GM06990 (cell line): ENCODE measurements at regions not wholly inside any gene's neighbourhood (a gene's known extent, or its start where the extent isn't known, plus 50 kb on each side); places are given as distances from the start of the nearest gene placed in this dataset.

ENCODE experiments used
- DNase-seq: peaks from one replicate; pipeline ENCODE4 v3.0.0-alpha.2; 2011; ENCODE audit not compliant: insufficient read length; ENCODE audit errors: extremely low read depth
- H3K27me3 ChIP-seq: replicated peaks from 2 replicates; pipeline ENCODE4 v1.6.0; 2011; ENCODE audit warnings: low read length; ENCODE audit not compliant: control insufficient read depth, insufficient read depth
- H3K36me3 ChIP-seq: 2 replicates; pipeline ENCODE4 v1.5.1; 2011; ENCODE audit warnings: low read length; ENCODE audit not compliant: control insufficient read depth, insufficient read depth
- H3K4me3 ChIP-seq: replicated peaks from 2 replicates; pipeline ENCODE4 v1.5.1; 2011; ENCODE audit warnings: low read depth, mild to moderate bottlenecking, control low read depth, low read length
- TF ChIP-seq, protein P1 (sequence below): IDR thresholded peaks from 2 replicates; pipeline ENCODE4 v1.5.1; 2011; ENCODE audit warnings: low read length, control low read depth, mild to moderate bottlenecking, inconsistent platforms; ENCODE audit not compliant: insufficient read depth, poor library complexity, severe bottlenecking

GRCh38 chr19:30273184-30273583 is 99.0 kb upstream of the ZNF536 start:
- Histone ChIP-seq H3K27me3 (no peaks in the 10 kb centered on the region), H3K36me3 (no peaks in the 10 kb centered on the region)

GRCh38 chr19:30274987-30275386 is 97.2 kb upstream of the ZNF536 start:
- no peak for DNase-seq
- H3K27me3 ChIP-seq, result no peaks in the 10 kb centered on the region
- no peaks in the 10 kb centered on the region for H3K36me3 ChIP-seq
- TF ChIP-seq, protein P1, sequence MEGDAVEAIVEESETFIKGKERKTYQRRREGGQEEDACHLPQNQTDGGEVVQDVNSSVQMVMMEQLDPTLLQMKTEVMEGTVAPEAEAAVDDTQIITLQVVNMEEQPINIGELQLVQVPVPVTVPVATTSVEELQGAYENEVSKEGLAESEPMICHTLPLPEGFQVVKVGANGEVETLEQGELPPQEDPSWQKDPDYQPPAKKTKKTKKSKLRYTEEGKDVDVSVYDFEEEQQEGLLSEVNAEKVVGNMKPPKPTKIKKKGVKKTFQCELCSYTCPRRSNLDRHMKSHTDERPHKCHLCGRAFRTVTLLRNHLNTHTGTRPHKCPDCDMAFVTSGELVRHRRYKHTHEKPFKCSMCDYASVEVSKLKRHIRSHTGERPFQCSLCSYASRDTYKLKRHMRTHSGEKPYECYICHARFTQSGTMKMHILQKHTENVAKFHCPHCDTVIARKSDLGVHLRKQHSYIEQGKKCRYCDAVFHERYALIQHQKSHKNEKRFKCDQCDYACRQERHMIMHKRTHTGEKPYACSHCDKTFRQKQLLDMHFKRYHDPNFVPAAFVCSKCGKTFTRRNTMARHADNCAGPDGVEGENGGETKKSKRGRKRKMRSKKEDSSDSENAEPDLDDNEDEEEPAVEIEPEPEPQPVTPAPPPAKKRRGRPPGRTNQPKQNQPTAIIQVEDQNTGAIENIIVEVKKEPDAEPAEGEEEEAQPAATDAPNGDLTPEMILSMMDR, result no peak
- H3K4me3 ChIP-seq, result no peak overlapping the region

More at GRCh38 chr19:30273184-30273583, 99.0 kb upstream of the ZNF536 start:
- TF ChIP-seq, protein P1, result no peak
- no peak overlapping the region for H3K4me3 ChIP-seq
- DNase-seq, result no peak

- TF ChIP-seq, protein P1, result no peak
- DNase-seq, result no peak
- Histone ChIP-seq H3K27me3 (no peaks in the 10 kb centered on the region), H3K4me3 (no peak overlapping the region), H3K36me3 (no peaks in the 10 kb centered on the region)
Measured at GRCh38 chr19:30276011-30276882, 95.9 kb upstream of the ZNF536 start.

GRCh38 chr19:30276883-30277280 is 95.3 kb upstream of the ZNF536 start:
- TF ChIP-seq, protein P1, result no peak
- no peaks in the 10 kb centered on the region for H3K36me3 ChIP-seq
- H3K27me3 ChIP-seq, result no peaks in the 10 kb centered on the region
- no peak for DNase-seq
- no peak overlapping the region for H3K4me3 ChIP-seq

DNA sequence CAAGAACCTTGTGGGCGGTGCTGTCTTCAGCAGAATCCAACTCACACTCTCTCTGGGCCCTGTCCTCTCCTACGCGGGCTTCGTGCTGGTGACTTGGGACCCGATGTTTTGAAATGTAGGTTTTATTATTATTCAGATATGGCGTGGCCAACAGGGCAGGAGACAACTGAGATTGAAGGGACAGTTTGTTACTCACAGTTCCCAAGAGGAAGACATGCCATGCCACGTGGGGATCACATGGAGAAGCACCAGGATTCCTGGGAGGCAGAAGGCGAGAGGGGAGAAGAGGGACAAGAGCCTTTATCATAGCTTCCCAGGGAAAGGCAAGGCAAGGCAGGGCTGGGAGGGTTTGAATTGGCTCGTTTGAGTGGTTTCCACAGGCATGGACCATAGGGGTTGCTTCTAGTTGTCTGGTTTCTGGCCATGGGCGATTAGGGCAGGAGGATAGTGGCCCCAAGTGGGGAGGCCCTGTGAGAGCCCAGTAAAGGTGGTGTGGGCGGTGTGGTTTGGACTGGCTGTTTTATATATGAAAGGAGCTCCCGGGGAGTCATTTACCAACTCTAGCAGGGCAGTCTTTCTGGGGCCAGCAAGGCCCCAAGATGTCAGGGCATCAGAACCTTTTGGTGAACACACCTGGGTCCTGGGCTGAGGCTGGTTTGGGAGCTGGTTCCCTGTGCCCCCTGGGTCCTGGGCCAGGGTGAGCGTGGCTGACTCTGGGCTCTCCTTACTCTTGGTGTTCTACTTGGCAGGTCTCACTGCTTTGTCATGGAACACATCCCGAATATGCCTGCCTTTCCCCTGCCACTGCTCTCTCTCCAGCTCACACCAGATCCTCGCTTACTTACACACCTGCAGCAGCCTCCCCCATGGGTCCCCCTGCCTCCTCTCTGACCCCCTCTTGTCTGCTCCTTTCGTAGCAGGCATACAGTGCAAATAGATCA is 94.0 kb upstream of the ZNF536 start:
- DNase-seq, result no peak
- Histone ChIP-seq H3K36me3 (no peaks in the 10 kb centered on the region), H3K4me3 (no peak overlapping the region), H3K27me3 (no peaks in the 10 kb centered on the region)
- TF ChIP-seq, protein P1, result no peak
